ENCODE measurements at regions not wholly inside any gene's neighbourhood (a gene's known extent, or its start where the extent isn't known, plus 50 kb on each side); places are given as distances from the start of the nearest gene placed in this dataset.

GRCh38 chr10:78945838-78946237 is 122.9 kb upstream of the ZMIZ1 start:
- Histone ChIP-seq H3K36me3 (ENCODE audit: control insufficient read depth, insufficient read depth, low read length) (no peaks in the 10 kb centered on the region), H2BK5ac (ENCODE audit: low read length) (no peak overlapping the region), H3K4me3 (ENCODE audit: low read length) (no peak overlapping the region), H3K23ac (ENCODE audit: low read length) (no peak overlapping the region), H3K79me1 (ENCODE audit: low read length) (no peaks in the 10 kb centered on the region), H3K27ac (ENCODE audit: low read depth, low read length) (no peak overlapping the region), H3K4me2 (ENCODE audit: low read length) (no peak overlapping the region), H3K27me3 (ENCODE audit: insufficient read depth, low read length, poor library complexity) (no peaks in the 10 kb centered on the region), H3K4me1 (ENCODE audit: control insufficient read depth, low read depth, low read length) (no peaks in the 10 kb centered on the region), H2BK15ac (replicated peaks; ENCODE audit: low read depth) (no peak overlapping the region), H4K5ac (ENCODE audit: low read length) (no peak overlapping the region), H3K18ac (ENCODE audit: low read length) (no peak overlapping the region), H3K56ac (ENCODE audit: low read length) (no peak overlapping the region), H2BK120ac (ENCODE audit: low read depth, low read length) (no peak overlapping the region), H3K4ac (ENCODE audit: low read depth, low read length) (no peak overlapping the region), H3K79me2 (ENCODE audit: control insufficient read depth, insufficient read depth, low read length) (no peaks in the 10 kb centered on the region), H4K8ac (ENCODE audit: low read depth, low read length) (no peak overlapping the region), H3K9ac (ENCODE audit: low read length) (no peak overlapping the region), H2AK5ac (ENCODE audit: low read length) (no peak overlapping the region)
- DNase-seq, result no peak
- WGBS (ENCODE audit: extremely low coverage, insufficient coverage, low lambda C conversion rate), result no CpG with 5 or more reads among the region's 4 CpGs

- no peak overlapping the region for H4K5ac ChIP-seq (ENCODE audit: low read length)
- no peak overlapping the region for H4K8ac ChIP-seq (ENCODE audit: low read depth, low read length)
- H3K18ac ChIP-seq (ENCODE audit: low read length), result no peak overlapping the region
- H3K4ac ChIP-seq (ENCODE audit: low read depth, low read length), result no peak overlapping the region
- no peak overlapping the region for H3K9ac ChIP-seq (ENCODE audit: low read length)
- no peak overlapping the region for H2AK5ac ChIP-seq (ENCODE audit: low read length)
- no peak overlapping the region for H3K56ac ChIP-seq (ENCODE audit: low read length)
- H3K4me2 ChIP-seq (ENCODE audit: low read length), result no peak overlapping the region
- H3K79me1 ChIP-seq (ENCODE audit: low read length), result no peaks in the 10 kb centered on the region
- H2BK15ac ChIP-seq (replicated peaks; ENCODE audit: low read depth), result no peak overlapping the region
- H3K23ac ChIP-seq (ENCODE audit: low read length), result no peak overlapping the region
- H3K4me1 ChIP-seq (ENCODE audit: control insufficient read depth, low read depth, low read length), result no peaks in the 10 kb centered on the region
- no peak for DNase-seq
- no peaks in the 10 kb centered on the region for H3K36me3 ChIP-seq (ENCODE audit: control insufficient read depth, insufficient read depth, low read length)
- no peak overlapping the region for H2BK5ac ChIP-seq (ENCODE audit: low read length)
- no CpG with 5 or more reads among the region's 6 CpGs for WGBS (ENCODE audit: extremely low coverage, insufficient coverage, low lambda C conversion rate)
- no peak overlapping the region for H2BK120ac ChIP-seq (ENCODE audit: low read depth, low read length)
- no peaks in the 10 kb centered on the region for H3K79me2 ChIP-seq (ENCODE audit: control insufficient read depth, insufficient read depth, low read length)
- H3K27me3 ChIP-seq (ENCODE audit: insufficient read depth, low read length, poor library complexity), result no peaks in the 10 kb centered on the region
- H3K4me3 ChIP-seq (ENCODE audit: low read length), result no peak overlapping the region
- no peak overlapping the region for H3K27ac ChIP-seq (ENCODE audit: low read depth, low read length)
Measured at GRCh38 chr10:78947226-78947625, 121.5 kb upstream of the ZMIZ1 start.

GRCh38 chr10:78947733-78948132 is 121.0 kb upstream of the ZMIZ1 start:
- H2AK5ac ChIP-seq (ENCODE audit: low read length), result no peak overlapping the region
- H3K4me2 ChIP-seq (ENCODE audit: low read length), result no peak overlapping the region
- H3K4me1 ChIP-seq (ENCODE audit: control insufficient read depth, low read depth, low read length), result no peaks in the 10 kb centered on the region
- H3K56ac ChIP-seq (ENCODE audit: low read length), result no peak overlapping the region
- H2BK5ac ChIP-seq (ENCODE audit: low read length), result no peak overlapping the region
- H2BK120ac ChIP-seq (ENCODE audit: low read depth, low read length), result no peak overlapping the region
- no peak overlapping the region for H3K27ac ChIP-seq (ENCODE audit: low read depth, low read length)
- no peaks in the 10 kb centered on the region for H3K27me3 ChIP-seq (ENCODE audit: insufficient read depth, low read length, poor library complexity)
- no peaks in the 10 kb centered on the region for H3K79me1 ChIP-seq (ENCODE audit: low read length)
- no peak overlapping the region for H3K18ac ChIP-seq (ENCODE audit: low read length)
- H3K4ac ChIP-seq (ENCODE audit: low read depth, low read length), result no peak overlapping the region
- WGBS (ENCODE audit: extremely low coverage, insufficient coverage, low lambda C conversion rate), result no CpG with 5 or more reads among the region's 2 CpGs
- no peak overlapping the region for H4K8ac ChIP-seq (ENCODE audit: low read depth, low read length)
- H3K79me2 ChIP-seq (ENCODE audit: control insufficient read depth, insufficient read depth, low read length), result no peaks in the 10 kb centered on the region
- DNase-seq, result no peak
- no peak overlapping the region for H3K9ac ChIP-seq (ENCODE audit: low read length)
- H3K4me3 ChIP-seq (ENCODE audit: low read length), result no peak overlapping the region
- no peak overlapping the region for H3K23ac ChIP-seq (ENCODE audit: low read length)
- H4K5ac ChIP-seq (ENCODE audit: low read length), result no peak overlapping the region
- H3K36me3 ChIP-seq (ENCODE audit: control insufficient read depth, insufficient read depth, low read length), result no peaks in the 10 kb centered on the region
- H2BK15ac ChIP-seq (replicated peaks; ENCODE audit: low read depth), result no peak overlapping the region

- no peak overlapping the region for H2BK5ac ChIP-seq (ENCODE audit: low read length)
- no peaks in the 10 kb centered on the region for H3K79me1 ChIP-seq (ENCODE audit: low read length)
- H3K27me3 ChIP-seq (ENCODE audit: insufficient read depth, low read length, poor library complexity), result no peaks in the 10 kb centered on the region
- no peak overlapping the region for H3K4me2 ChIP-seq (ENCODE audit: low read length)
- no peak overlapping the region for H3K4ac ChIP-seq (ENCODE audit: low read depth, low read length)
- H3K9ac ChIP-seq (ENCODE audit: low read length), result no peak overlapping the region
- H3K56ac ChIP-seq (ENCODE audit: low read length), result no peak overlapping the region
- H3K23ac ChIP-seq (ENCODE audit: low read length), result peak overlapping the region; percentile 81
- no peak for DNase-seq
- H2BK120ac ChIP-seq (ENCODE audit: low read depth, low read length), result no peak overlapping the region
- no peaks in the 10 kb centered on the region for H3K36me3 ChIP-seq (ENCODE audit: control insufficient read depth, insufficient read depth, low read length)
- no peak overlapping the region for H4K5ac ChIP-seq (ENCODE audit: low read length)
- no peak overlapping the region for H3K18ac ChIP-seq (ENCODE audit: low read length)
- H4K8ac ChIP-seq (ENCODE audit: low read depth, low read length), result no peak overlapping the region
- no peaks in the 10 kb centered on the region for H3K79me2 ChIP-seq (ENCODE audit: control insufficient read depth, insufficient read depth, low read length)
- H2AK5ac ChIP-seq (ENCODE audit: low read length), result no peak overlapping the region
- no peaks in the 10 kb centered on the region for H3K4me1 ChIP-seq (ENCODE audit: control insufficient read depth, low read depth, low read length)
- H3K27ac ChIP-seq (ENCODE audit: low read depth, low read length), result no peak overlapping the region
- no CpG with 5 or more reads among the region's 6 CpGs for WGBS (ENCODE audit: extremely low coverage, insufficient coverage, low lambda C conversion rate)
- H3K4me3 ChIP-seq (ENCODE audit: low read length), result no peak overlapping the region
- no peak overlapping the region for H2BK15ac ChIP-seq (replicated peaks; ENCODE audit: low read depth)
Measured at GRCh38 chr10:78948621-78949030, 120.1 kb upstream of the ZMIZ1 start.

GRCh38 chr10:78950656-78951587 is 117.8 kb upstream of the ZMIZ1 start:
- H2AK5ac ChIP-seq (ENCODE audit: low read length), result no peak overlapping the region
- no peak overlapping the region for H3K27ac ChIP-seq (ENCODE audit: low read depth, low read length)
- no peak overlapping the region for H3K4me3 ChIP-seq (ENCODE audit: low read length)
- H4K8ac ChIP-seq (ENCODE audit: low read depth, low read length), result no peak overlapping the region
- no peak overlapping the region for H3K4ac ChIP-seq (ENCODE audit: low read depth, low read length)
- H3K27me3 ChIP-seq (ENCODE audit: insufficient read depth, low read length, poor library complexity), result no peaks in the 10 kb centered on the region
- H3K4me1 ChIP-seq (ENCODE audit: control insufficient read depth, low read depth, low read length), result no peaks in the 10 kb centered on the region
- H3K79me2 ChIP-seq (ENCODE audit: control insufficient read depth, insufficient read depth, low read length), result no peaks in the 10 kb centered on the region
- no peak overlapping the region for H3K56ac ChIP-seq (ENCODE audit: low read length)
- H3K9ac ChIP-seq (ENCODE audit: low read length), result no peak overlapping the region
- no peak for DNase-seq
- WGBS (ENCODE audit: extremely low coverage, insufficient coverage, low lambda C conversion rate), result no CpG with 5 or more reads among the region's 19 CpGs
- no peak overlapping the region for H3K18ac ChIP-seq (ENCODE audit: low read length)
- no peaks in the 10 kb centered on the region for H3K36me3 ChIP-seq (ENCODE audit: control insufficient read depth, insufficient read depth, low read length)
- H3K4me2 ChIP-seq (ENCODE audit: low read length), result no peak overlapping the region
- no peaks in the 10 kb centered on the region for H3K79me1 ChIP-seq (ENCODE audit: low read length)
- H2BK15ac ChIP-seq (replicated peaks; ENCODE audit: low read depth), result no peak overlapping the region
- no peak overlapping the region for H2BK5ac ChIP-seq (ENCODE audit: low read length)
- no peak overlapping the region for H4K5ac ChIP-seq (ENCODE audit: low read length)
- H3K23ac ChIP-seq (ENCODE audit: low read length), result no peak overlapping the region
- H2BK120ac ChIP-seq (ENCODE audit: low read depth, low read length), result no peak overlapping the region

- Histone ChIP-seq H2BK15ac (replicated peaks; ENCODE audit: low read depth) (no peak overlapping the region), H3K79me1 (ENCODE audit: low read length) (no peaks in the 10 kb centered on the region), H3K56ac (ENCODE audit: low read length) (no peak overlapping the region), H3K4me3 (ENCODE audit: low read length) (no peak overlapping the region), H2AK5ac (ENCODE audit: low read length) (no peak overlapping the region), H3K23ac (ENCODE audit: low read length) (no peak overlapping the region), H3K4ac (ENCODE audit: low read depth, low read length) (no peak overlapping the region), H3K27me3 (ENCODE audit: insufficient read depth, low read length, poor library complexity) (no peaks in the 10 kb centered on the region), H3K36me3 (ENCODE audit: control insufficient read depth, insufficient read depth, low read length) (no peaks in the 10 kb centered on the region), H4K8ac (ENCODE audit: low read depth, low read length) (no peak overlapping the region), H3K4me1 (ENCODE audit: control insufficient read depth, low read depth, low read length) (no peaks in the 10 kb centered on the region), H3K79me2 (ENCODE audit: control insufficient read depth, insufficient read depth, low read length) (no peaks in the 10 kb centered on the region), H3K27ac (ENCODE audit: low read depth, low read length) (no peak overlapping the region), H3K18ac (ENCODE audit: low read length) (no peak overlapping the region), H2BK120ac (ENCODE audit: low read depth, low read length) (no peak overlapping the region), H3K9ac (ENCODE audit: low read length) (no peak overlapping the region), H3K4me2 (ENCODE audit: low read length) (no peak overlapping the region), H2BK5ac (ENCODE audit: low read length) (no peak overlapping the region), H4K5ac (ENCODE audit: low read length) (no peak overlapping the region)
- DNase-seq, result no peak
- 100% methylated on average over 3 of the region's 4 CpGs for WGBS (ENCODE audit: extremely low coverage, insufficient coverage, low lambda C conversion rate)
Measured at GRCh38 chr10:78952030-78952429, 116.7 kb upstream of the ZMIZ1 start.

All from mesendoderm (in vitro differentiated cells).